ENCODE measurements at regions not wholly inside any gene's neighbourhood (a gene's known extent, or its start where the extent isn't known, plus 50 kb on each side); places are given as distances from the start of the nearest gene placed in this dataset.
"Not testable (repeated sequence)": the region's sequence is repeated elsewhere in the genome, so short reads cannot be mapped to it uniquely, and the experiment has no call there.

DNA sequence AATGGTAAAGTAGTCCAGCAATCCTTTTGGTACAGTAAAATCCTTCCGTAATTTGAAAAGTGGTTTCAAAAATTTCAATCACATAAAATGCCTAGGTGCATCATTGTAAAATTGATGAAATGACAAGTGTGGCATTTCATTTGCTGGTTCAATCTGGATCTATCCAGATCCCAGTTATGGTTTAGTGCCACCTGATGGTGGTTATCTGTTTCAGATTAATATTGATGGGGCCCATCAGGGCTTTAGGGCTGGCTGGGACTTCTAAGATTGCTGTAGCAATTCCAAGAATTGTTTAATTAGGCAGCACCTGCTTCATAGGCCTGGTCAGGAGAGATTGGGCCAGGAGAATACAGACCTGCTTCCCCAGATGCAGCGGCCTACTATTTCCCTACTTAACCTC is 55.5 kb upstream of the PIK3C3 start:
- no peak for DNase-seq (ENCODE audit: low read depth in 2 of 2)

GRCh38 chr18:41893432-41893831 is 61.6 kb upstream of the PIK3C3 start:
- no peak for DNase-seq (ENCODE audit: low read depth in 2 of 2)

DNA sequence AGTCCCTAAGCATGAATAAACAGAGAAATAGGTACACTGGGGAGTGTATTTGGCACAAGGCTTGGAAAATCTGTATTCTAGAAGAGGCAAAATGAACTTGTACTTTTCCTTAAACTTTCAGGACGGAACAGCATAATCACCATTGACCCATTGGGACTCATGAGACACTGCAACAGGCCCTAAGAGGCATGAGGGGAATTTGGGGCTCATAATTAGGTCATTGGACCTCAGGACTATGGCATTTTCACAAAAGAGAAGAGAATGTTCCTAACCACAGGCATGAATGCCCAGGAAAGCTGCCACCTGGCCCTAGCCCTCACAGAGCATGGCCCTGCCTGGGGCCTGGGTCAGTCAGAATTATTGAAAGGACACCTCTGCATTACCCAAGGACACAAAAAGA is 67.9 kb upstream of the PIK3C3 start:
- DNase-seq (ENCODE audit: low read depth in 2 of 2) = no peak

GRCh38 chr18:41886126-41886807 is 68.8 kb upstream of the PIK3C3 start:
- DNase-seq (ENCODE audit: low read depth in 2 of 2) = no peak

- no peak for DNase-seq (ENCODE audit: low read depth in 2 of 2)
Observed at GRCh38 chr18:41881285-41881684, 73.7 kb upstream of the PIK3C3 start.

DNA sequence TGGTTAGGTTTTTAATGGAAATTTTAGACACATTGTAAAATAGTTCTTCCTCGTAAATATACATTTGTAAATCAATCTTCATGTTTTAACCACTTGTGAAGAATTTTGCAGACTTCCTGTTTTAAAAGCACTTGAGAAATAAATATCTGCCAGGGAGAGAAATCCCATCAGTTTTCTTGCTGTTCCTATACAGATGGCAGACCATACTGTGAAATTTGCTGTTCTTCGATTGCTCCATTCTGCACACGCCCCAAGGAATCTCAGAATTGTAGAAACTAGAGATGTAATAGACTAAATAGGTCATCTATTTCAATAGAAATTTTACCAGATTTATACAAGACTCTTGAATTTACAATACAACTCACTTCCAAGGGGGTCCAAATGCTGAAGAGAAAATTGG is 75.8 kb upstream of the PIK3C3 start:
- no peak for DNase-seq (ENCODE audit: low read depth in 2 of 2)

DNA sequence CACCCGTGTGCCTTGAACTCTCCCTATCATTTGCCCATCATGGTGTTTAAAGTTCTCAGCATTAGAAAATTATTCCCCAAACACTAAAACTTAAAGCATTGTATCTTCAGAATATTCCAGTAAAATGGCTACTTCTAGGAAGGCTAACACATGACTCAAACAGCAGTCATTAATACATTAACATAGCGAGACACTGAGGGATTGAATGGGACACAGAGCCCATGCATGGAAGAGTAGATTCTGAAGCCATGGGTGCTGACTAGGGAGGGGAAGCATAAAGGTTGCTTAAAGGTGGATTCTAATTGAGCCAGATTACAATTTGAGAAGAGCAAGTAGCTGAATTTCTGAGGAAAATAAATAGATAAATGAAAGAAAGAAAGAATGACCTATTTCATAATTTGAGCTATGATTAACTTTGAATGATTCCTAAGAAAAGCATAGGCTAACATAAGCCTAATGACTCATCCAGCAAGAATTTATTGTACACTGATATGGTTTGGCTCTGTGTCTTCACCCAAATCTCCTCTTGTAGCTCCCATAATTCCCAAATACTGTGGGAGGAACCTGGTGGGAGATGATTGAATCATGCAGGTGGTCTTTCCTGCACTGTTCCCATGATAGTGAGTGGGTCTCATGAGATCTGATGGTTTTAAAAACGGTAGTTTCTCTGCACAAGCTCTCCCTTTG is 79.8 kb upstream of the PIK3C3 start:
- DNase-seq (ENCODE audit: low read depth in 2 of 2) = no peak

DNA sequence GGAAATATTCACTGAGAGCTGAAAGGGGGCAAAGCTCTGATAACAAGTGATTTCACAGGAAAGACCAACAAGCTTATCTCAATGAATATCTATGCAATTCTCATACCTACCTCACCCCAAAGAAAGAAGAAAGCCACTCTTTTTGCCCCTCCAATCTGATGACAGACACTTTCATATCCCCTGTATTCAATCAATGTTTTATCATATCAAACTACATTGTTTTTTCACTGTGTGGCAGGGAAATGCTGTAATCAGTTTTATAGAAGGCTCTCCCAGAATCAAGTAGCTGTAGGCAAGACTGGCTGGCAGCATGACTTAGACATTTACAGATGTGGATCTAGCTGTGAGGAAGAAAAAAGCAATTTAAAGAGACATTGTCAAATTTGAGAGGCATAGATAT is 81.3 kb upstream of the PIK3C3 start:
- no peak for DNase-seq (ENCODE audit: low read depth in 2 of 2)

DNA sequence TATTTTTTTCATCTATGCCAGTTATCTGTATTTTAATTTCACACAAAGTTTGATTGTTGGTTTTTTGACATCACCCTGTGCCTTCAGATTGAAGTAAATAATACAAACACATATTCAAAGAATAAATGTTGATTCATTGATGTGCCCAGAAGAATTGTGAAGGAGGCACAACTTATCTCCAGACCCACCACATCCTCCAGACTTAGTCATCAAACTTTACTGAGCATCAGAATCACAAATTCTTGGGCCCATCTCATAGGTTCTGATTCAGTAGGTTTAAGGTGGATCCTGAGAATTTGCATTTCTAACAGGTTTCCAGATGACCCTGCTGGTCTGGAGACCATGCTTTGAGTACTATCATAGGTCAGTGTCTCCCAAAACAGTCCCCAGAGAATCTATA is 82.8 kb upstream of the PIK3C3 start:
- DNase-seq (ENCODE audit: low read depth in 2 of 2) = no peak

DNA sequence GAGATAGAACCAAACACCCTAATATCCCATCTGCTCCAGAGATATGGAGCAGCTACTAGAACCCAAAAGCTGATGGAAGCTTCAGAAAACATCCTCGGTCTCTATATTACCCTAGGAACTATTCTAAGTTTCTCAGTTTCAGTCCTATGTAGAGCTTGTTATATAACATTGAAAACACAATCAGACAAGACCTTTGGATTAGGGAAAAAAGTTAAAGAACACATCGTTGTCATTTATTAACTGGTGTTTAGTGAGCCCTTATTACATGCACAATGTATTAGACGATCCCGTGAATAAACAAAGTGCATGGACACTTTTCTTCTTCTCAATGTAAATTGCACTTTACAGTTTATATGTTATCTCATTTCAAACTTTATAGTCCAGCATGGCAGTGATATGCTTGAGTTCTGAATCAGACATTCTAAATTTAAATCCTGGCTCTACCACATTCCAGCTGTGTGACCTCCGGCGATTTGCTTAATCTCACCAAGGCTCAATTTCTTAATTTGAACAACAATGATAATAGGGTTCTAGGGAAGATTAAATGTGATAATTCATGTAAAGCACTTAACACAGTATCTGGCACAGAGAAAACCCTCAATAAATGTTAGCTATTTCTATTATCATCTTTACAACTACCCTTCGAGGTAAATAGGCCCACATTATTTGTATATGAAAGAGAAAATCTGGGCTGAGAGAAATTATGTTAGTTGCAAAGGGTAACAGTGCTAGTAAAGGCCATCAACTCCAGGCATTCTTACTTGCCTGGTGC is 83.6 kb upstream of the PIK3C3 start:
- DNase-seq (ENCODE audit: low read depth in 2 of 2) = no peak

GRCh38 chr18:41870817-41871216 is 84.2 kb upstream of the PIK3C3 start:
- no peak for DNase-seq (ENCODE audit: low read depth in 2 of 2)

DNA sequence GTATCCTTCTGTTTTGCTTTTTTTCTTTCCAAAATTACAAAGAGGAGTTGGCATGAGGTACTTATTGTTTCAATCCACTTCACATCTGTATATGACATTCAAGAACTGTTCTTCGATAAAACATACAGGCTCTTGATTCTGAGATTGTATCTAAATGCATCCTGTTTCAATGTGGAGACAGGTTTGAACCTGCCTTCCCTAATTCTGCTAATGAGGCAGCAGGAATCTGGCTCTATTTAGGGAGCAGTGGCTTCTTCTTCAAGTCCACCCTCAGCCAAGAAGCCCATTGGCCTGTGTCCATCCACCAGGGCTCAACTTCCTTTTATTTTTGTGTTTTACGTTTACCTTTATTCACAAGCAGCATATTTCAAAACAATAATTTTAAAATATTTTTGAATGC is 84.8 kb upstream of the PIK3C3 start:
- DNase-seq (ENCODE audit: low read depth in 2 of 2) = no peak

GRCh38 chr18:41865796-41866195 is 89.2 kb upstream of the PIK3C3 start:
- not testable (repeated sequence) for DNase-seq (ENCODE audit: low read depth in 2 of 2)

GRCh38 chr18:41864216-41864615 is 90.8 kb upstream of the PIK3C3 start:
- no peak for DNase-seq (ENCODE audit: low read depth in 2 of 2)

DNA sequence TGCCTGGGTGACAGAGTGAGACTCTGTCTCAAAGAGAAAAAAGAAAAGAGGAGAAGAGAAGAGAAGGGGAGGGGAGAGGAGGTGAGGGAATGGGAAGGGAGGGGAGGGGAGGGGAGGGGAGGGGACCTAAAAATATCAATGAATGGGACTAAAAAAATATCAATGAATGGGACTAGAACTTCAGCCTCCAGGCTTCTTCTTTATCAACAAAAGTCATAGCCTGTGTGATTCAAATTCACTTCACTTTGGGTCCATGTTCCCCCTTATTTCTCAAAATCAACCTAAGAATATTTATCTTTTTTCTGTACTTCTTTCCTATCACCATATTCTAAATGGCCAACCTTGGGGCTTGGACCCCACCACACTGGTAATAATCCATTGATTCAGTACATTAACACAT is 92.1 kb upstream of the PIK3C3 start:
- DNase-seq (ENCODE audit: low read depth in 2 of 2) = no peak

DNA sequence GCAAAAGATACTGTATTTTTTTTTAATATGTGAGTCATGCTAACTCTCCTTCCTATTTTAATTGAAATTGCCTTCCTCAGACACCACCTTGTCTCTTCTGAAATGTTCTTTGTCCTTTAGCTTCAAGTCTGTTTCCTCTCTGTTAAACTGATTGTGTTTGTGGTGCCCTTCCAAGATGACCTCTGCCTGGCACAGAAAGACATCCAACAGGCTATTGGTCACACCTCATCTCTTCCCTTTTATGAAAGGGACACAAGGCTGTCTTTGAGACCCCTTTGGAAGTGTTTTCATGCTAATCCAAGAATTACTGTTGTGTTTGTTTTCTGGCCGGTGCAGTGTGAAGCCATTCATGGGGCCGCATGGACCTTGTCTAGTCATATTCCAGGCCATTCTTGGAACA is 94.0 kb upstream of the PIK3C3 start:
- DNase-seq (ENCODE audit: low read depth in 2 of 2) = no peak

- no peak for DNase-seq (ENCODE audit: low read depth in 2 of 2)
Observed at GRCh38 chr18:41858761-41859555, 96.1 kb upstream of the PIK3C3 start.

GRCh38 chr18:41853280-41853679 is 101.8 kb upstream of the PIK3C3 start:
- no peak for DNase-seq (ENCODE audit: low read depth in 2 of 2)

- DNase-seq (ENCODE audit: low read depth in 2 of 2) = no peak
Observed at GRCh38 chr18:41850781-41851180, 104.3 kb upstream of the PIK3C3 start.

DNA sequence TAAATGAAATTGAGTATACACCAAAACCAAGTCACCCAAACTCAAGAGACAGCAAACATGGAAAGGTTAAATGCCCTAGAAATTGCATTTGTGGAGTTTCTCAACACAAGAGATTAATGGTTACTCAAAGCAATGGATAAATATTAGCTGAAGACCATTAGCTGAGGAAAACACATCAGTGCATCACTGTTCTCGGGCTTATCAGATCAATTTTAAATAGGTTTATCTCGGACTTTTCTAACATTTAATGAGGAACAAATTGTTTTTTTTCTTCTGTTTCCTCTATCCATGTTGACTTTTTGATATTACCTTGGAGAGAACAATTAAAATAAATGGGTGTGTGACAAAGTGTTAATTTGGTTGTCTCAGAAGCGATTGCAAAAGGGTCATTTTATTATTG is 105.4 kb upstream of the PIK3C3 start:
- DNase-seq (ENCODE audit: low read depth in 2 of 2) = no peak

- no peak for DNase-seq (ENCODE audit: low read depth in 2 of 2)
Observed at GRCh38 chr18:41845563-41845962, 109.5 kb upstream of the PIK3C3 start.

DNA sequence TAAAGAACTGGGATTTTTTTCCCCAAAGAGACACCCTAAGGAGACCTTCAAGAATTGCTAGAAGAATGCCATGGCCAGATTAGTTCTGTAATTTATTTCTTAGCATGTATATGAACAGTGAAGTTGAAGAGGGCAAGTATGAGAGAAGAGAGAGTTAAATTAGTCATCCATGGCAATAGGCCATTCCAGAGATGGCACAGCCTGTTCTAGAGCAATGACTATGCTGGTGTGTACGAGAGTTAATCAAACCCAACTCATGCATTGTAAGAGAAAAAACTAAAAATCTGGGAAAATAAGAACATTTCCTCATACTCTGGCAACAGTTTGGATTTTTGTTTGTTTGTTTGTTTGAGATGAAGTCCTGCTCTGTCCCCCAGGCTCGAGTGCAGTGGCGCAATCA is 112.1 kb upstream of the PIK3C3 start:
- DNase-seq (ENCODE audit: low read depth in 2 of 2) = no peak

All from stimulated activated CD4-positive, alpha-beta T cell treated with anti-CD3 and anti-CD28 coated beads, Interleukin-4, amount 100 ng/mL, for 48 hours (primary cell).